ENCODE measurements at regions not wholly inside any gene's neighbourhood (a gene's known extent, or its start where the extent isn't known, plus 50 kb on each side); places are given as distances from the start of the nearest gene placed in this dataset.

- no peak for TF ChIP-seq CTCF (IDR thresholded peaks at IDR 0.05)
- TF ChIP-seq POLR2A (IDR thresholded peaks at IDR 0.05) = no peak
These were observed 131.9 kb downstream of the EDEM1 start for GRCh38 chr3:5319454-5319853.
